ENCODE measurements at regions not wholly inside any gene's neighbourhood (a gene's known extent, or its start where the extent isn't known, plus 50 kb on each side); places are given as distances from the start of the nearest gene placed in this dataset.
"Not testable (repeated sequence)": the region's sequence is repeated elsewhere in the genome, so short reads cannot be mapped to it uniquely, and the experiment has no call there.

DNA sequence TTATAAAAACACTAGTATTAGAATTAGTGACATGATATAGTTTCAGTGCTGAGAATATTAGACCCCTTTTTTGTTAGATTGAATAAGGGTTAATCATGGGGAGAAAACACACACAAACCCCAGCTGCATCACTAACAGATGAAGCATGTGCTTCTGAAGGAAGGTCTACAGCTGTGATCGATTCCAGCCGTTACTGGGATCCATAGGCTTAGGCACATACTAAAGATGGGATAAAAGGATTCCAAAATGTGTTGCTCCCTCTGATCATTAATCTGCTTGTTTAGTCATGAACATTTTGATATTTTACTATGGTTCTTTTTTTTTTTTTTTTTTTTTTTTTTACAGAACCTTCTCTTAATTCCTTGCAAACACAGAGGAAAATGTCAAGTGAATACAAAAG lies 1591.3 kb downstream of the EFNB2 start:
- Histone ChIP-seq H3K4me1 (ENCODE audit: low read length) (no peaks in the 10 kb centered on the region), H3K27me3 (ENCODE audit: low read depth, low read length) (no peaks in the 10 kb centered on the region), H3K27ac (ENCODE audit: low read length) (no peak overlapping the region), H3K4me2 (ENCODE audit: low read length) (no peak overlapping the region), H3K4me3 (ENCODE audit: low read length) (no peak overlapping the region), H3K9me3 (ENCODE audit: insufficient read depth, low read length) (peaks cover 3% of the 10 kb centered on the region; the same call in 1 of the 2 replicates), H3K36me3 (replicated peaks; ENCODE audit: low read depth, low read length) (no peaks in the 10 kb centered on the region), H2AFZ (ENCODE audit: low read depth, low read length) (no peak overlapping the region), H4K20me1 (ENCODE audit: insufficient read depth, low read length) (no peaks in the 10 kb centered on the region), H3K79me2 (ENCODE audit: low read length) (no peaks in the 10 kb centered on the region), H3K9ac (ENCODE audit: low read length) (no peak overlapping the region)
- TF ChIP-seq EZH2phosphoT487 (IDR thresholded peaks at IDR 0.05; ENCODE audit: low read depth) (no peak), CTCF (IDR thresholded peaks at IDR 0.05; ENCODE audit: low read depth, low read length) (no peak)

- peaks cover 3% of the 10 kb centered on the region; the same call in 1 of the 2 replicates for H3K9me3 ChIP-seq (ENCODE audit: insufficient read depth, low read length)
- no peak overlapping the region for H3K27ac ChIP-seq (ENCODE audit: low read length)
- H3K4me3 ChIP-seq (ENCODE audit: low read length), result no peak overlapping the region
- no peaks in the 10 kb centered on the region for H3K79me2 ChIP-seq (ENCODE audit: low read length)
- no peak overlapping the region for H3K4me2 ChIP-seq (ENCODE audit: low read length)
- no peaks in the 10 kb centered on the region for H3K4me1 ChIP-seq (ENCODE audit: low read length)
- no peaks in the 10 kb centered on the region for H3K36me3 ChIP-seq (replicated peaks; ENCODE audit: low read depth, low read length)
- H2AFZ ChIP-seq (ENCODE audit: low read depth, low read length), result no peak overlapping the region
- H3K9ac ChIP-seq (ENCODE audit: low read length), result no peak overlapping the region
- TF ChIP-seq EZH2phosphoT487 (IDR thresholded peaks at IDR 0.05; ENCODE audit: low read depth) (no peak), CTCF (IDR thresholded peaks at IDR 0.05; ENCODE audit: low read depth, low read length) (no peak)
- H3K27me3 ChIP-seq (ENCODE audit: low read depth, low read length), result no peaks in the 10 kb centered on the region
- H4K20me1 ChIP-seq (ENCODE audit: insufficient read depth, low read length), result no peaks in the 10 kb centered on the region
Measured at GRCh38 chr13:104943331-104943730, 1592.1 kb downstream of the EFNB2 start.

DNA sequence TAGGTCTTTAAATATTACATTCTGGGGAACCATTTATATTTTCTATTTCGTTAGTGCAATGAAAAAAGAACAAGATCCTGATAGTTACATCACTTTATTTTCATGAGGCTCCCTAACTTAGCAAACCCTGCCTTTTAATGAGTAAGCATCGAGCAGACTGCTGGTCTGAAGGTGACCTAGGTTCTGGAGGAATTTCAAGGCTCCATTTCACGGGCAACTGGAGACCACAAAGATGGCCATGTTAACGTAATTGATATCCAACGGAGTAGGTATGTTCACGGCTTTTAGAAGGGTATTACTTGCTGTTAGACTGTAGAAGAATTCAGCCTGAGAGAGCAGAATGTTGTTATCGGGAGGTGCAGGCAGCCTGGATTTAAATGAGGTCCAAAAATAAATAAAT lies 1597.6 kb downstream of the EFNB2 start:
- H3K9ac ChIP-seq (ENCODE audit: low read length), result no peak overlapping the region
- TF ChIP-seq CTCF (IDR thresholded peaks at IDR 0.05; ENCODE audit: low read depth, low read length) (no peak), EZH2phosphoT487 (IDR thresholded peaks at IDR 0.05; ENCODE audit: low read depth) (no peak)
- H3K9me3 ChIP-seq (ENCODE audit: insufficient read depth, low read length), result no peaks in the 10 kb centered on the region
- no peaks in the 10 kb centered on the region for H3K79me2 ChIP-seq (ENCODE audit: low read length)
- no peaks in the 10 kb centered on the region for H3K4me1 ChIP-seq (ENCODE audit: low read length)
- no peaks in the 10 kb centered on the region for H4K20me1 ChIP-seq (ENCODE audit: insufficient read depth, low read length)
- no peaks in the 10 kb centered on the region for H3K36me3 ChIP-seq (replicated peaks; ENCODE audit: low read depth, low read length)
- no peak overlapping the region for H3K4me2 ChIP-seq (ENCODE audit: low read length)
- no peak overlapping the region for H3K4me3 ChIP-seq (ENCODE audit: low read length)
- H3K27ac ChIP-seq (ENCODE audit: low read length), result no peak overlapping the region
- H3K27me3 ChIP-seq (ENCODE audit: low read depth, low read length), result no peaks in the 10 kb centered on the region
- H2AFZ ChIP-seq (ENCODE audit: low read depth, low read length), result peak overlapping the region; percentile 66

DNA sequence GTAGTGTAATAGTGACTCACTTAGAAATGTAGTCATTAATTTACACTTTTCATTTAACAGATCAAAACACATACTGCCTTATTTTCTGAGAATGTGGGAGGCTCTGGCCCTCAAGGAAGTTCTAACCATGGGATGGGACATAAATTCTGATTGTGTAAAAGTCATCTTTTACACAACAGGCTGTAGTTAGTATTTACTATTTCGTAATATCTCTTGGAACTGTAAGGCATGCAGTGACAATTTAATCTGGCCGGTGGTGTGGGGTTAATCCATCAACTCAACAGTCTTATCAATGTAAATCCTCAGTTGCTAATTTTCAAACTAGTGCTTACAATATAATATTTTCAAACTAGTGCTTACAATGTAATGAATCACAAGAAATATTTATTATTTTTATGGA lies 1599.2 kb downstream of the EFNB2 start:
- H3K4me1 ChIP-seq (ENCODE audit: low read length), result no peaks in the 10 kb centered on the region
- H3K27ac ChIP-seq (ENCODE audit: low read length), result no peak overlapping the region
- no peak for TF ChIP-seq CTCF (IDR thresholded peaks at IDR 0.05; ENCODE audit: low read depth, low read length)
- TF ChIP-seq EZH2phosphoT487 (IDR thresholded peaks at IDR 0.05; ENCODE audit: low read depth), result no peak
- no peak overlapping the region for H3K4me3 ChIP-seq (ENCODE audit: low read length)
- H3K36me3 ChIP-seq (replicated peaks; ENCODE audit: low read depth, low read length), result no peaks in the 10 kb centered on the region
- no peak overlapping the region for H3K9ac ChIP-seq (ENCODE audit: low read length)
- no peaks in the 10 kb centered on the region for H3K79me2 ChIP-seq (ENCODE audit: low read length)
- no peaks in the 10 kb centered on the region for H3K27me3 ChIP-seq (ENCODE audit: low read depth, low read length)
- no peaks in the 10 kb centered on the region for H4K20me1 ChIP-seq (ENCODE audit: insufficient read depth, low read length)
- H3K4me2 ChIP-seq (ENCODE audit: low read length), result no peak overlapping the region
- no peaks in the 10 kb centered on the region for H3K9me3 ChIP-seq (ENCODE audit: insufficient read depth, low read length)
- no peak overlapping the region for H2AFZ ChIP-seq (ENCODE audit: low read depth, low read length)

- not testable (repeated sequence) for H3K4me3 ChIP-seq (ENCODE audit: low read length); H3K4me2 ChIP-seq (ENCODE audit: low read length); H3K36me3 ChIP-seq (replicated peaks; ENCODE audit: low read depth, low read length); H4K20me1 ChIP-seq (ENCODE audit: insufficient read depth, low read length); H2AFZ ChIP-seq (ENCODE audit: low read depth, low read length); H3K9ac ChIP-seq (ENCODE audit: low read length); H3K79me2 ChIP-seq (ENCODE audit: low read length); H3K27me3 ChIP-seq (ENCODE audit: low read depth, low read length); H3K27ac ChIP-seq (ENCODE audit: low read length); H3K4me1 ChIP-seq (ENCODE audit: low read length); H3K9me3 ChIP-seq (ENCODE audit: insufficient read depth, low read length)
Measured at GRCh38 chr13:104920513-104920912, 1614.9 kb downstream of the EFNB2 start.

All from OCI-LY3 (cell line).